Keratinocyte (primary cell): ENCODE measurements at regions not wholly inside any gene's neighbourhood (a gene's known extent, or its start where the extent isn't known, plus 50 kb on each side); places are given as distances from the start of the nearest gene placed in this dataset.
"Not testable (repeated sequence)": the region's sequence is repeated elsewhere in the genome, so short reads cannot be mapped to it uniquely, and the experiment has no call there.

Source experiments
- DNase-seq: peaks from one replicate; pipeline ENCODE4 v3.0.0-alpha.2; 2011; ENCODE audit warnings: low read depth, missing footprints, low spot score
- FAIRE-seq: peaks from 2 replicates; lab custom pipeline; 2011; peaks lifted over from hg19 to GRCh38; lab: Jason Lieb, UNC
- H2AFZ ChIP-seq: 2 replicates; pipeline ENCODE4 v1.6.0; 2012; ENCODE audit warnings: low read length, control low read depth, inconsistent platforms; ENCODE audit not compliant: control insufficient read depth
- H3K27ac ChIP-seq: 2 replicates; pipeline ENCODE4 v1.5.1; 2011; ENCODE audit warnings: low read length; ENCODE audit not compliant: control insufficient read depth, insufficient read depth
- H3K27me3 ChIP-seq: 3 replicates; pipeline ENCODE4 v1.6.0; 2011; ENCODE audit warnings: low read length; ENCODE audit not compliant: control insufficient read depth, insufficient read depth; ENCODE audit errors: extremely low read depth
- H3K36me3 ChIP-seq, 2 experiments: 2 replicates in 1 of 2; 3 replicates in 1 of 2; pipeline ENCODE4 v1.5.1; 2011; ENCODE audit warnings: low read length in 2 of 2, mild to moderate bottlenecking in 1 of 2; ENCODE audit not compliant: control insufficient read depth in 2 of 2, insufficient read depth in 2 of 2; ENCODE audit errors: extremely low read depth in 1 of 2
- H3K4me1 ChIP-seq: 3 replicates; pipeline ENCODE4 v1.5.1; 2011; ENCODE audit warnings: low read length; ENCODE audit not compliant: control insufficient read depth, insufficient read depth; ENCODE audit errors: extremely low read depth
- H3K4me2 ChIP-seq: 3 replicates; pipeline ENCODE4 v1.6.0; 2011; ENCODE audit warnings: low read depth, low read length; ENCODE audit not compliant: control insufficient read depth, insufficient read depth; ENCODE audit errors: extremely low read depth
- H3K4me3 ChIP-seq, 3 experiments: fragments of 200-600 bp in 1 of 3; sonication (generic) in 1 of 3; 2 replicates in 2 of 3; 3 replicates in 1 of 3; pipeline ENCODE4 v1.5.1; 2011 to 2016; ENCODE audit warnings: low read length in 3 of 3, mild to moderate bottlenecking in 3 of 3, control low read depth in 2 of 3, inconsistent platforms in 1 of 3, low read depth in 1 of 3, mixed read lengths in 1 of 3, mixed run types in 1 of 3, moderate library complexity in 1 of 3; ENCODE audit not compliant: control insufficient read depth in 2 of 3, insufficient read depth in 2 of 3; ENCODE audit errors: extremely low read depth in 1 of 3
- H3K79me2 ChIP-seq: 2 replicates; pipeline ENCODE4 v1.6.0; 2012; ENCODE audit warnings: low read length; ENCODE audit not compliant: control insufficient read depth, insufficient read depth
- H3K9ac ChIP-seq: 3 replicates; pipeline ENCODE4 v1.6.0; 2011; ENCODE audit warnings: low read length; ENCODE audit not compliant: control insufficient read depth, insufficient read depth; ENCODE audit errors: extremely low read depth
- H3K9me1 ChIP-seq: 3 replicates; pipeline ENCODE4 v1.6.0; 2011; ENCODE audit warnings: low read length; ENCODE audit not compliant: control insufficient read depth, insufficient read depth; ENCODE audit errors: extremely low read depth
- H3K9me3 ChIP-seq: 2 replicates; pipeline ENCODE4 v1.5.1; 2012; ENCODE audit warnings: low read depth, low read length; ENCODE audit not compliant: control insufficient read depth
- H4K20me1 ChIP-seq: 3 replicates; pipeline ENCODE4 v1.6.0; 2011; ENCODE audit warnings: low read length; ENCODE audit not compliant: control insufficient read depth, insufficient read depth; ENCODE audit errors: extremely low read depth
- EZH2 ChIP-seq: IDR thresholded peaks from one replicate; pipeline ENCODE4 v1.6.1; 2012; ENCODE audit warnings: inconsistent platforms, mild to moderate bottlenecking, low read length, moderate library complexity
- dilution Hi-C: fragments of 300-500 bp; cut with MboI; formaldehyde crosslinking; loops from one replicate; pipeline ENCODE4 v1.7.0; 2020; ENCODE audit warnings: low sequenced_read_pairs; ENCODE audit not compliant: extremely low pct_ligation_motif_present
- TF ChIP-seq, protein P1 (sequence below), 3 experiments: IDR thresholded peaks in 1 of 3; conservative IDR thresholded peaks in 1 of 3; optimal IDR thresholded peaks in 1 of 3; 2 replicates in 2 of 3; 3 replicates in 1 of 3; pipeline versions ENCODE3 to v1.5.1; 2011; ENCODE audit warnings: low read length in 3 of 3, mild to moderate bottlenecking in 3 of 3, moderate library complexity in 2 of 3, control low read depth in 1 of 3, inconsistent platforms in 1 of 3; ENCODE audit not compliant: insufficient read depth in 2 of 3; ENCODE audit errors: extremely low read depth in 1 of 3

DNA sequence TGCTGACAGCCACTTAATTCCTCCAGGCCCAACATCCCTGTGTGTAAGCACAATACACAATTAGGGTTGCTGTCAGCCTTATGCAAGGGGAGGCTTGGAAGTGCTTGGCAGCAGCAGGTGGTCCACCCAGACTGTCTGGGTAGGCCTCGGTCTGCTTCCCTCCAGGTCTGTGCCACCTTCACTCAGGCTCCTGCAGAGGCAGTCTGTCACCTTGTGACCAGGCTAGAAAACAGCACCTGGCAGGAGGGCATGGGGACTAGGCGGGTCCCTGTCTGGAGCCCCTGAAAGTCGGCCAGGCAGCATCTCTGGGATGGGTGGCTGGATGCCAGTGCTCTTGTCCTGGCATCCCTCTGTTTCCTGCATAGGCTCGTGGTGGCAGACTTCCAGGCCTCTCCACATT is 578.1 kb downstream of the KCNJ18 start:
- H3K9ac ChIP-seq = no peak overlapping the region
- TF ChIP-seq, protein P1, sequence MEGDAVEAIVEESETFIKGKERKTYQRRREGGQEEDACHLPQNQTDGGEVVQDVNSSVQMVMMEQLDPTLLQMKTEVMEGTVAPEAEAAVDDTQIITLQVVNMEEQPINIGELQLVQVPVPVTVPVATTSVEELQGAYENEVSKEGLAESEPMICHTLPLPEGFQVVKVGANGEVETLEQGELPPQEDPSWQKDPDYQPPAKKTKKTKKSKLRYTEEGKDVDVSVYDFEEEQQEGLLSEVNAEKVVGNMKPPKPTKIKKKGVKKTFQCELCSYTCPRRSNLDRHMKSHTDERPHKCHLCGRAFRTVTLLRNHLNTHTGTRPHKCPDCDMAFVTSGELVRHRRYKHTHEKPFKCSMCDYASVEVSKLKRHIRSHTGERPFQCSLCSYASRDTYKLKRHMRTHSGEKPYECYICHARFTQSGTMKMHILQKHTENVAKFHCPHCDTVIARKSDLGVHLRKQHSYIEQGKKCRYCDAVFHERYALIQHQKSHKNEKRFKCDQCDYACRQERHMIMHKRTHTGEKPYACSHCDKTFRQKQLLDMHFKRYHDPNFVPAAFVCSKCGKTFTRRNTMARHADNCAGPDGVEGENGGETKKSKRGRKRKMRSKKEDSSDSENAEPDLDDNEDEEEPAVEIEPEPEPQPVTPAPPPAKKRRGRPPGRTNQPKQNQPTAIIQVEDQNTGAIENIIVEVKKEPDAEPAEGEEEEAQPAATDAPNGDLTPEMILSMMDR (optimal IDR thresholded peaks at IDR 0.05 in 1 of 3, IDR thresholded peaks at IDR 0.05 in 1 of 3, conservative IDR thresholded peaks at IDR 0.05 in 1 of 3; ENCODE audit: extremely low read depth in 1 of 3, insufficient read depth in 2 of 3, low read length in 3 of 3) = no peak
- no peak for TF ChIP-seq EZH2
- H3K9me3 ChIP-seq = peaks cover 10% of the 10 kb centered on the region
- H3K36me3 ChIP-seq = no peaks in the 10 kb centered on the region
- FAIRE-seq = no peak
- no peaks in the 10 kb centered on the region for H3K4me1 ChIP-seq
- no peak overlapping the region for H3K4me3 ChIP-seq
- dilution Hi-C loops = no loop called here
- DNase-seq = no peak
- H2AFZ ChIP-seq = no peak overlapping the region
- H3K27me3 ChIP-seq = no peaks in the 10 kb centered on the region
- H3K4me2 ChIP-seq = no peak overlapping the region
- H3K9me1 ChIP-seq = no peaks in the 10 kb centered on the region
- H3K27ac ChIP-seq = no peak overlapping the region
- no peaks in the 10 kb centered on the region for H4K20me1 ChIP-seq
- H3K79me2 ChIP-seq = no peaks in the 10 kb centered on the region

GRCh38 chr17:22270809-22271208 is 578.5 kb downstream of the KCNJ18 start:
- FAIRE-seq, H3K4me3 ChIP-seq, H3K4me1 ChIP-seq, dilution Hi-C loops, H3K4me2 ChIP-seq, H3K9me1 ChIP-seq, H3K27me3 ChIP-seq, H3K27ac ChIP-seq, H3K9ac ChIP-seq, H3K79me2 ChIP-seq, H3K36me3 ChIP-seq, DNase-seq, H2AFZ ChIP-seq, H4K20me1 ChIP-seq: not testable (repeated sequence)
- H3K9me3 ChIP-seq = peaks cover 10% of the 10 kb centered on the region

- Histone ChIP-seq H2AFZ (no peak overlapping the region), H3K4me2 (no peak overlapping the region), H3K27me3 (no peaks in the 10 kb centered on the region), H3K27ac (no peak overlapping the region), H3K4me1 (no peaks in the 10 kb centered on the region), H4K20me1 (no peaks in the 10 kb centered on the region), H3K9me3 (peaks cover 10% of the 10 kb centered on the region), H3K9me1 (no peaks in the 10 kb centered on the region), H3K9ac (no peak overlapping the region), H3K36me3 (no peaks in the 10 kb centered on the region), H3K79me2 (no peaks in the 10 kb centered on the region), H3K4me3 (no peak overlapping the region)
- dilution Hi-C loops = no loop called here
- TF ChIP-seq, protein P1 (optimal IDR thresholded peaks at IDR 0.05 in 1 of 3, IDR thresholded peaks at IDR 0.05 in 1 of 3, conservative IDR thresholded peaks at IDR 0.05 in 1 of 3; ENCODE audit: extremely low read depth in 1 of 3, insufficient read depth in 2 of 3, low read length in 3 of 3) = no peak
- no peak for TF ChIP-seq EZH2
- FAIRE-seq (no peak), DNase-seq (no peak)
Measured at GRCh38 chr17:22272363-22273146, 580.2 kb downstream of the KCNJ18 start.
